ENCODE measurements at regions not wholly inside any gene's neighbourhood (a gene's known extent, or its start where the extent isn't known, plus 50 kb on each side); places are given as distances from the start of the nearest gene placed in this dataset.

GRCh38 chr2:6782517-6783237 is 83.0 kb downstream of the CMPK2 start:
- DNase-seq (ENCODE audit: low read depth in 2 of 2) = no peak

GRCh38 chr2:6783238-6783614 is 82.5 kb downstream of the CMPK2 start:
- DNase-seq (ENCODE audit: low read depth in 2 of 2) = no peak

GRCh38 chr2:6784291-6784690 is 81.4 kb downstream of the CMPK2 start:
- DNase-seq (ENCODE audit: low read depth in 2 of 2) = no peak

- DNase-seq (ENCODE audit: low read depth in 2 of 2) = no peak
These were observed 80.2 kb downstream of the CMPK2 start for GRCh38 chr2:6785493-6785892.

GRCh38 chr2:6787376-6787775 is 78.3 kb downstream of the CMPK2 start:
- no peak for DNase-seq (ENCODE audit: low read depth in 2 of 2)

- DNase-seq (ENCODE audit: low read depth in 2 of 2) = no peak
These were observed 77.1 kb downstream of the CMPK2 start for GRCh38 chr2:6788614-6789013.

GRCh38 chr2:6789559-6790138 is 76.1 kb downstream of the CMPK2 start:
- DNase-seq (ENCODE audit: low read depth in 2 of 2) = no peak

- DNase-seq (ENCODE audit: low read depth in 2 of 2) = no peak
These were observed 74.0 kb downstream of the CMPK2 start for GRCh38 chr2:6791682-6792081.

- no peak for DNase-seq (ENCODE audit: low read depth in 2 of 2)
These were observed 72.8 kb downstream of the CMPK2 start for GRCh38 chr2:6792883-6793282.

GRCh38 chr2:6793371-6793770 is 72.3 kb downstream of the CMPK2 start:
- no peak for DNase-seq (ENCODE audit: low read depth in 2 of 2)

GRCh38 chr2:6793913-6794312 is 71.8 kb downstream of the CMPK2 start:
- no peak for DNase-seq (ENCODE audit: low read depth in 2 of 2)

- DNase-seq (ENCODE audit: low read depth in 2 of 2) = no peak
These were observed 71.3 kb downstream of the CMPK2 start for GRCh38 chr2:6794448-6794847.
